ENCODE measurements at regions not wholly inside any gene's neighbourhood (a gene's known extent, or its start where the extent isn't known, plus 50 kb on each side); places are given as distances from the start of the nearest gene placed in this dataset.

- Histone ChIP-seq H3K27ac (no peak overlapping the region), H3K4me3 (no peak overlapping the region), H3K9me3 (no peaks in the 10 kb centered on the region), H3K27me3 (no peaks in the 10 kb centered on the region), H3K4me1 (no peaks in the 10 kb centered on the region), H3K36me3 (no peaks in the 10 kb centered on the region)
- TF ChIP-seq CTCF (IDR thresholded peaks at IDR 0.05 in 4 of 5, conservative IDR thresholded peaks at IDR 0.05 in 1 of 5) (no peak), POLR2A (IDR thresholded peaks at IDR 0.05) (no peak)
- intact Hi-C loops (cut with DNase I; ENCODE audit: low total_unique reads): no loop called here
- in situ Hi-C loops (cut with MboI; ENCODE audit: low sequenced_read_pairs in 4 of 4): no loop called here
- ATAC-seq (no peak), DNase-seq (no peak)
These were observed 263.1 kb downstream of the ACTR3B start for GRCh38 chr7:153022475-153023193.

GRCh38 chr7:153023194-153023592 lies 263.6 kb downstream of the ACTR3B start:
- Histone ChIP-seq H3K27ac (no peak overlapping the region), H3K27me3 (no peaks in the 10 kb centered on the region), H3K4me3 (no peak overlapping the region), H3K9me3 (no peaks in the 10 kb centered on the region), H3K4me1 (no peaks in the 10 kb centered on the region), H3K36me3 (no peaks in the 10 kb centered on the region)
- in situ Hi-C loops (cut with MboI; ENCODE audit: low sequenced_read_pairs in 4 of 4): no loop called here
- TF ChIP-seq POLR2A (IDR thresholded peaks at IDR 0.05) (no peak), CTCF (IDR thresholded peaks at IDR 0.05 in 4 of 5, conservative IDR thresholded peaks at IDR 0.05 in 1 of 5) (no peak)
- ATAC-seq: no peak
- intact Hi-C loops (cut with DNase I; ENCODE audit: low total_unique reads): no loop called here
- DNase-seq: no peak

GRCh38 chr7:153027210-153027609 lies 267.7 kb downstream of the ACTR3B start:
- DNase-seq (no peak), ATAC-seq (no peak)
- Histone ChIP-seq H3K4me3 (no peak overlapping the region), H3K9me3 (no peaks in the 10 kb centered on the region), H3K27ac (no peak overlapping the region), H3K4me1 (no peaks in the 10 kb centered on the region), H3K27me3 (no peaks in the 10 kb centered on the region), H3K36me3 (no peaks in the 10 kb centered on the region)
- intact Hi-C loops (cut with DNase I; ENCODE audit: low total_unique reads) (no loop called here), in situ Hi-C loops (cut with MboI; ENCODE audit: low sequenced_read_pairs in 4 of 4) (no loop called here)
- no peak for TF ChIP-seq POLR2A (IDR thresholded peaks at IDR 0.05)
- no peak for TF ChIP-seq CTCF (IDR thresholded peaks at IDR 0.05 in 4 of 5, conservative IDR thresholded peaks at IDR 0.05 in 1 of 5)

- H3K27me3 ChIP-seq: no peaks in the 10 kb centered on the region
- no peaks in the 10 kb centered on the region for H3K9me3 ChIP-seq
- H3K4me3 ChIP-seq: no peak overlapping the region
- TF ChIP-seq POLR2A (IDR thresholded peaks at IDR 0.05) (no peak), CTCF (IDR thresholded peaks at IDR 0.05 in 4 of 5, conservative IDR thresholded peaks at IDR 0.05 in 1 of 5) (no peak)
- H3K36me3 ChIP-seq: no peaks in the 10 kb centered on the region
- ATAC-seq (no peak), DNase-seq (no peak)
- in situ Hi-C loops (cut with MboI; ENCODE audit: low sequenced_read_pairs in 4 of 4): no loop called here
- H3K4me1 ChIP-seq: no peaks in the 10 kb centered on the region
- no peak overlapping the region for H3K27ac ChIP-seq
- intact Hi-C loops (cut with DNase I; ENCODE audit: low total_unique reads): no loop called here
These were observed 268.4 kb downstream of the ACTR3B start for GRCh38 chr7:153027904-153028303.

GRCh38 chr7:153030976-153031375 lies 271.4 kb downstream of the ACTR3B start:
- Histone ChIP-seq H3K27me3 (no peaks in the 10 kb centered on the region), H3K4me3 (no peak overlapping the region)
- in situ Hi-C loops (cut with MboI; ENCODE audit: low sequenced_read_pairs in 4 of 4): no loop called here

More at GRCh38 chr7:153030976-153031375, 271.4 kb downstream of the ACTR3B start:
- H3K27ac ChIP-seq: no peak overlapping the region
- no peaks in the 10 kb centered on the region for H3K4me1 ChIP-seq
- H3K36me3 ChIP-seq: no peaks in the 10 kb centered on the region
- no peak for ATAC-seq
- TF ChIP-seq CTCF (IDR thresholded peaks at IDR 0.05 in 4 of 5, conservative IDR thresholded peaks at IDR 0.05 in 1 of 5) (no peak), POLR2A (IDR thresholded peaks at IDR 0.05) (no peak)
- no peak for DNase-seq
- intact Hi-C loops (cut with DNase I; ENCODE audit: low total_unique reads): no loop called here
- H3K9me3 ChIP-seq: no peaks in the 10 kb centered on the region

All from gastrocnemius medialis (tissue), 4 donors.